Type B pancreatic cell (in vitro differentiated cells): ENCODE measurements at regions not wholly inside any gene's neighbourhood (a gene's known extent, or its start where the extent isn't known, plus 50 kb on each side); places are given as distances from the start of the nearest gene placed in this dataset.

ENCODE experiments used
- DNase-seq: peaks from one replicate; pipeline ENCODE4 v3.0.0; 2021; ENCODE audit warnings: mixed read lengths; ENCODE audit not compliant: unreplicated experiment; ENCODE audit errors: extremely low spot score
- H3K27ac Mint-ChIP-seq: 2 replicates; pipeline ENCODE4 v1.8.0; 2021; ENCODE audit warnings: mild to moderate bottlenecking, mixed read lengths
- H3K27me3 Mint-ChIP-seq: 2 replicates; pipeline ENCODE4 v1.8.0; 2021; ENCODE audit warnings: mixed read lengths
- H3K36me3 Mint-ChIP-seq: 2 replicates; pipeline ENCODE4 v1.8.0; 2021; ENCODE audit warnings: mixed read lengths
- H3K4me1 Mint-ChIP-seq: one replicate; pipeline ENCODE4 v1.8.0; 2021; ENCODE audit warnings: mixed read lengths; ENCODE audit not compliant: unreplicated experiment
- H3K4me3 Mint-ChIP-seq: 2 replicates; pipeline ENCODE4 v1.8.0; 2021; ENCODE audit warnings: mild to moderate bottlenecking, mixed read lengths
- H3K9me3 Mint-ChIP-seq: 2 replicates; pipeline ENCODE4 v1.8.0; 2021; ENCODE audit warnings: mixed read lengths
- CTCF ChIP-seq: fragments of 200-600 bp; sonication (generic); conservative IDR thresholded peaks from 2 replicates; pipeline ENCODE4 v1.5.0; 2021; ENCODE audit warnings: antibody characterized with exemption, mild to moderate bottlenecking

- Mint-ChIP-seq H3K36me3 (no peaks in the 10 kb centered on the region), H3K4me1 (peaks cover 6% of the 10 kb centered on the region), H3K27ac (no peak overlapping the region), H3K4me3 (no peak overlapping the region), H3K9me3 (no peaks in the 10 kb centered on the region), H3K27me3 (no peaks in the 10 kb centered on the region)
- no peak for TF ChIP-seq CTCF
- DNase-seq = no peak
Observed at GRCh38 chr11:128194216-128194615, 393.1 kb downstream of the ETS1 start.

- H3K4me1 Mint-ChIP-seq = peaks cover 8% of the 10 kb centered on the region
- no peaks in the 10 kb centered on the region for H3K9me3 Mint-ChIP-seq
- no peaks in the 10 kb centered on the region for H3K36me3 Mint-ChIP-seq
- no peak for TF ChIP-seq CTCF
- H3K27ac Mint-ChIP-seq = no peak overlapping the region
- no peak for DNase-seq
- H3K27me3 Mint-ChIP-seq = no peaks in the 10 kb centered on the region
- H3K4me3 Mint-ChIP-seq = no peak overlapping the region
Observed at GRCh38 chr11:128193615-128194014, 393.7 kb downstream of the ETS1 start.

GRCh38 chr11:128190312-128190711 is 397.0 kb downstream of the ETS1 start:
- TF ChIP-seq CTCF = no peak
- peaks cover 14% of the 10 kb centered on the region for H3K4me1 Mint-ChIP-seq
- H3K4me3 Mint-ChIP-seq = no peak overlapping the region
- no peaks in the 10 kb centered on the region for H3K9me3 Mint-ChIP-seq
- H3K27ac Mint-ChIP-seq = no peak overlapping the region
- no peak for DNase-seq
- H3K27me3 Mint-ChIP-seq = no peaks in the 10 kb centered on the region
- H3K36me3 Mint-ChIP-seq = no peaks in the 10 kb centered on the region

GRCh38 chr11:128189823-128190222 is 397.5 kb downstream of the ETS1 start:
- no peak for TF ChIP-seq CTCF
- no peaks in the 10 kb centered on the region for H3K36me3 Mint-ChIP-seq
- H3K4me3 Mint-ChIP-seq = no peak overlapping the region
- no peaks in the 10 kb centered on the region for H3K9me3 Mint-ChIP-seq
- peaks cover 3% of the 10 kb centered on the region for H3K27me3 Mint-ChIP-seq
- no peak overlapping the region for H3K27ac Mint-ChIP-seq
- peaks cover 14% of the 10 kb centered on the region for H3K4me1 Mint-ChIP-seq
- no peak for DNase-seq

- no peak for TF ChIP-seq CTCF
- H3K9me3 Mint-ChIP-seq = peaks cover 6% of the 10 kb centered on the region
- no peak for DNase-seq
- H3K36me3 Mint-ChIP-seq = no peaks in the 10 kb centered on the region
- H3K27ac Mint-ChIP-seq = peak overlapping the region; percentile 37
- H3K27me3 Mint-ChIP-seq = peaks cover 3% of the 10 kb centered on the region
- peaks cover 14% of the 10 kb centered on the region for H3K4me1 Mint-ChIP-seq
- H3K4me3 Mint-ChIP-seq = peak overlapping the region; percentile 8
Observed at GRCh38 chr11:128188346-128189004, 398.9 kb downstream of the ETS1 start.

GRCh38 chr11:128187835-128188234 is 399.5 kb downstream of the ETS1 start:
- Mint-ChIP-seq H3K36me3 (no peaks in the 10 kb centered on the region), H3K9me3 (peaks cover 6% of the 10 kb centered on the region), H3K27me3 (peaks cover 3% of the 10 kb centered on the region), H3K27ac (peak overlapping the region; percentile 37), H3K4me1 (peaks cover 14% of the 10 kb centered on the region), H3K4me3 (peak overlapping the region; percentile 8)
- DNase-seq = no peak
- no peak for TF ChIP-seq CTCF
